CD4-positive, alpha-beta T cell (primary cell): ENCODE measurements at regions not wholly inside any gene's neighbourhood (a gene's known extent, or its start where the extent isn't known, plus 50 kb on each side); places are given as distances from the start of the nearest gene placed in this dataset.

Experiments
- ATAC-seq: fragments of 200-7000 bp; cut with Tn5 transposase; one replicate; pipeline ENCODE4 v1.10.0; 2022; ENCODE audit warnings: mild to moderate bottlenecking; ENCODE audit not compliant: poor library complexity
- CTCF ChIA-PET: fragments of 350-600 bp; sonication (Branson Sonifier 250); formaldehyde crosslinking; loops from one replicate; lab custom pipeline; 2021; ENCODE audit warnings: antibody characterized with exemption, inconsistent platforms; lab: Charles Lee
- POLR2A ChIA-PET: fragments of 350-600 bp; sonication (Branson Sonifier 250); formaldehyde crosslinking; loops from one replicate; lab custom pipeline; 2021; ENCODE audit warnings: antibody characterized with exemption, inconsistent platforms; lab: Charles Lee
- DNase-seq, 14 experiments: peaks; one replicate each; pipeline ENCODE4 v3.0.0-alpha.2; 2013 to 2020; ENCODE audit warnings: mixed read lengths in 2 of 14
- H3K27ac ChIP-seq, 2 donors: one replicate each; pipeline versions ENCODE4 v1.5.1 to v1.7.0; 2013; ENCODE audit warnings: low read length in 2 of 2, low read depth in 1 of 2, mild to moderate bottlenecking in 1 of 2
- H3K27me3 ChIP-seq, 2 experiments: 1 replicate in 1 of 2; 2 replicates in 1 of 2; pipeline versions ENCODE4 v1.6.1 to v1.7.0; 2013; ENCODE audit warnings: low read length in 2 of 2, control low read depth in 1 of 2, mild to moderate bottlenecking in 1 of 2, moderate library complexity in 1 of 2; ENCODE audit not compliant: insufficient read depth in 2 of 2, control insufficient read depth in 1 of 2
- H3K36me3 ChIP-seq: one replicate; pipeline ENCODE4 v1.6.1; 2013; ENCODE audit warnings: low read length, control low read depth; ENCODE audit not compliant: insufficient read depth
- H3K4me1 ChIP-seq: one replicate; pipeline ENCODE4 v1.6.1; 2013; ENCODE audit warnings: low read length, control low read depth; ENCODE audit not compliant: insufficient read depth
- H3K4me3 ChIP-seq: one replicate; pipeline ENCODE4 v1.5.1; 2013; ENCODE audit warnings: mild to moderate bottlenecking, low read length, moderate library complexity
- H3K9me3 ChIP-seq, 2 experiments: 1 replicate in 1 of 2; 2 replicates in 1 of 2; pipeline versions ENCODE4 v1.6.1 to v1.7.0; 2013; ENCODE audit warnings: low read length in 2 of 2, mild to moderate bottlenecking in 2 of 2, control low read depth in 1 of 2, moderate library complexity in 1 of 2; ENCODE audit not compliant: control insufficient read depth in 1 of 2, insufficient read depth in 1 of 2
- H3K27ac Mint-ChIP-seq: one replicate; pipeline ENCODE4 v1.8.0; 2020; ENCODE audit warnings: mixed read lengths
- H3K27me3 Mint-ChIP-seq: one replicate; pipeline ENCODE4 v1.8.0; 2021; ENCODE audit warnings: mixed read lengths
- H3K36me3 Mint-ChIP-seq: one replicate; pipeline ENCODE4 v1.8.0; 2021; ENCODE audit warnings: low read depth, mixed read lengths
- H3K4me1 Mint-ChIP-seq: one replicate; pipeline ENCODE4 v1.8.0; 2021; ENCODE audit warnings: low read depth, mixed read lengths
- H3K4me3 Mint-ChIP-seq: one replicate; pipeline ENCODE4 v1.8.0; 2020; ENCODE audit warnings: mild to moderate bottlenecking, mixed read lengths
- H3K9me3 Mint-ChIP-seq: one replicate; pipeline ENCODE4 v1.8.0; 2020; ENCODE audit warnings: mixed read lengths
- intact Hi-C, 2 experiments: fragments of 100-400 bp; cut with DNase I in 1 of 2; cut with micrococcal nuclease in 1 of 2; formaldehyde crosslinking; loops; one replicate each; pipeline versions ENCODE4 v1.15.1 to v1.9.0; 2023 to 2025; cut with DNase I, micrococcal nuclease
- TF ChIP-seq, protein P1 (sequence below): fragments of 200-600 bp; IDR thresholded peaks from one replicate; pipeline ENCODE4 v1.8.0; 2022; ENCODE audit warnings: antibody characterized with exemption, mild to moderate bottlenecking

DNA sequence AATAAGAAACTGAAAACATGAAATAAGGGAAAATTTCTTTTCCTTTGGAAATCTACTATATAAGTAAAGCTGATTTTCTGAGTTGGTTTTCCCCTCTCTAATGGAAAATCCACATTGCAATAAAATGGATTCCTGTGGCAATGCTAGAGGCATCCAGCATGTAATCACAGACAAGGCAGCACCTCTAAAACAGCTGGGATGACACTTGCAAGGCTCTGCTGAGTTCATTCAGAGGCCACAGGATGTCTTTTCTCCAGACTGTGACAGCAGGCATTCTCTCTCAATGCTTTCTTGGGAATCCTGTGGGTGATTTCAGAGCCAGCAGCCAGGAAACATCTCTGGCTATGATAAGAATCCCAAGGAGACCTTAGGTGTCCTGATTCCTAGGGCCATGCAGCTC is 201.3 kb upstream of the BLID start:
- Mint-ChIP-seq H3K27ac (no peak overlapping the region), H3K36me3 (no peaks in the 10 kb centered on the region), H3K4me3 (no peak overlapping the region), H3K9me3 (no peaks in the 10 kb centered on the region), H3K4me1 (no peaks in the 10 kb centered on the region), H3K27me3 (peaks cover 5% of the 10 kb centered on the region)
- H3K4me3 ChIP-seq: no peak overlapping the region
- ChIA-PET POLR2A (no interaction called here), CTCF (no interaction called here)
- H3K36me3 ChIP-seq: no peaks in the 10 kb centered on the region
- ATAC-seq: no peak
- DNase-seq: no peak
- H3K4me1 ChIP-seq: no peaks in the 10 kb centered on the region
- TF ChIP-seq, protein P1, sequence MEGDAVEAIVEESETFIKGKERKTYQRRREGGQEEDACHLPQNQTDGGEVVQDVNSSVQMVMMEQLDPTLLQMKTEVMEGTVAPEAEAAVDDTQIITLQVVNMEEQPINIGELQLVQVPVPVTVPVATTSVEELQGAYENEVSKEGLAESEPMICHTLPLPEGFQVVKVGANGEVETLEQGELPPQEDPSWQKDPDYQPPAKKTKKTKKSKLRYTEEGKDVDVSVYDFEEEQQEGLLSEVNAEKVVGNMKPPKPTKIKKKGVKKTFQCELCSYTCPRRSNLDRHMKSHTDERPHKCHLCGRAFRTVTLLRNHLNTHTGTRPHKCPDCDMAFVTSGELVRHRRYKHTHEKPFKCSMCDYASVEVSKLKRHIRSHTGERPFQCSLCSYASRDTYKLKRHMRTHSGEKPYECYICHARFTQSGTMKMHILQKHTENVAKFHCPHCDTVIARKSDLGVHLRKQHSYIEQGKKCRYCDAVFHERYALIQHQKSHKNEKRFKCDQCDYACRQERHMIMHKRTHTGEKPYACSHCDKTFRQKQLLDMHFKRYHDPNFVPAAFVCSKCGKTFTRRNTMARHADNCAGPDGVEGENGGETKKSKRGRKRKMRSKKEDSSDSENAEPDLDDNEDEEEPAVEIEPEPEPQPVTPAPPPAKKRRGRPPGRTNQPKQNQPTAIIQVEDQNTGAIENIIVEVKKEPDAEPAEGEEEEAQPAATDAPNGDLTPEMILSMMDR: no peak
- H3K27ac ChIP-seq: no peak overlapping the region
- intact Hi-C loops: no loop called here
- H3K27me3 ChIP-seq: peaks cover 0 to 2% of the 10 kb centered on the region in 2 experiments
- H3K9me3 ChIP-seq: peaks cover 0 to 4% of the 10 kb centered on the region in 2 experiments

DNA sequence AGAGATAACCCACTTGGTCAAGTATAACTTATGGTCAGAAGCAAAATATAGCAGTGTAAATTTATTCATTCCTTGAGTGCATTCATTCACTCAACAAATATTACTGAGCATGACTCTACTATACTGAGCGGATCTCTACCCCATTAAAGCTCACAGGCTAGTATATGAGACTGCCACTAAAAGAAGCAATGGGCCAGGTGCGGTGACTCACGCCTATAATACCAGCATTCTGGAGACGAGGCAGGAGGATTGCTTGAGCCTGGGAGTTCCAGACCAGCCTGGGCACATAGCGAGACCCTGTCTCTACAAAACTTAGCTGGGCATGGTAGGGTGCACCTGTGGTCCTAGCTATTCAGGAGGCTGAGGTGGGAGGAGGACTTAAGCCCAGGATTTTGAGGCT is 197.6 kb upstream of the BLID start:
- H3K9me3 Mint-ChIP-seq: no peaks in the 10 kb centered on the region
- ATAC-seq (no peak), DNase-seq (no peak)
- H3K27me3 ChIP-seq: no peaks in the 10 kb centered on the region
- POLR2A ChIA-PET: no interaction called here
- H3K4me3 Mint-ChIP-seq: no peak overlapping the region
- CTCF ChIA-PET: no interaction called here
- peaks cover 5% of the 10 kb centered on the region for H3K27me3 Mint-ChIP-seq
- H3K27ac Mint-ChIP-seq: no peak overlapping the region
- no peaks in the 10 kb centered on the region for H3K36me3 ChIP-seq
- H3K4me1 ChIP-seq: no peaks in the 10 kb centered on the region
- no peaks in the 10 kb centered on the region for H3K9me3 ChIP-seq
- intact Hi-C loops: no loop called here
- TF ChIP-seq, protein P1: no peak
- H3K4me3 ChIP-seq: no peak overlapping the region
- no peaks in the 10 kb centered on the region for H3K36me3 Mint-ChIP-seq
- no peaks in the 10 kb centered on the region for H3K4me1 Mint-ChIP-seq
- H3K27ac ChIP-seq: no peak overlapping the region

DNA sequence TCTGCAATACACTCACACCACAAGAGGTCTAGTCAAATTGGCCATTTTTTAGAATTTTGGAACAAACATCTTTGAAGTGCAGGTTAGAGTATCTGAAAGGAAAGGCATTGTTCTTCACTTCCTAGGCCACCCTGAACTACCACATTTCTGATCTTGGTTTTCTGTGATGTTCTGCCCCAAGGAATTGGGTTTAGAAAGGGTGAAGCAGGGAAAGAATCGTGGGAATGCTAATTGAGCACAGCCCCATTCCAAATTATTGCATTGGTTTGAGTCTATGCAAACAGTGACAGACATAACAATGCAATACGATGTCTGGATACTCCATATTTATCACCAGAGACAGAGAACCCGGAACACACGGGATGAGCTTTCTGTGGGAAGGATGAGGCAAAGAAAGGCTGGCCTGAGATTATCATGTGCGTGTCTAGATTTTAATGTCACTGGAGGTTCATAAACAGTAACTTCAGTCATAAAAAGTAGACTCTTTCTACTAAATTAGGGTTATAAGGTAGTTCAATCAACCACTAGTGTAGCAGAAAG is 195.3 kb upstream of the BLID start:
- H3K36me3 ChIP-seq: no peaks in the 10 kb centered on the region
- intact Hi-C loops: no loop called here
- H3K4me1 ChIP-seq: no peaks in the 10 kb centered on the region
- Mint-ChIP-seq H3K27ac (no peak overlapping the region), H3K27me3 (peaks cover 13% of the 10 kb centered on the region), H3K4me1 (no peaks in the 10 kb centered on the region), H3K9me3 (no peaks in the 10 kb centered on the region), H3K36me3 (no peaks in the 10 kb centered on the region), H3K4me3 (no peak overlapping the region)
- DNase-seq (no peak), ATAC-seq (no peak)
- ChIA-PET CTCF (no interaction called here), POLR2A (no interaction called here)
- no peaks in the 10 kb centered on the region for H3K9me3 ChIP-seq
- no peak overlapping the region for H3K4me3 ChIP-seq
- H3K27me3 ChIP-seq: no peaks in the 10 kb centered on the region
- TF ChIP-seq, protein P1: no peak
- H3K27ac ChIP-seq: no peak overlapping the region
